ENCODE measurements at regions not wholly inside any gene's neighbourhood (a gene's known extent, or its start where the extent isn't known, plus 50 kb on each side); places are given as distances from the start of the nearest gene placed in this dataset.
"Not testable (repeated sequence)": the region's sequence is repeated elsewhere in the genome, so short reads cannot be mapped to it uniquely, and the experiment has no call there.

DNA sequence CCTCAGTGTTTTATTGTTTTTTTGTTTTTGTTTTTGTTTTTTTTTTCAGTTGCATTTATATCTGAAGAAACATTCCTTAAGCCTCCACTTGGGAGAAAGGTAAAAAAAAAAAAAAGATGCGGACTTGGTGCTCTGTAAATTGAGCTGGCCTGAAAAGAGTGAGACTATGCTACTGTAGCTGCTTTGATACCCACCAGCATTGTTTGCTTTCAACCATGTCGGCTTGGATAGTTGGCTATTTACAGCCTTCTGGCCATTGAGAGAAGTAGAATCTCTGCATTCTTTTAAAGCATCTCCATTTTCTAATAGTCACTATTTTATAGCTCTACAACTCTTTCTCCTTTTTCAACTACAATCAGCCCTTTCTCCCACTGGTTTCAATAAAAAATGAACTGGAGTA, 149.6 kb downstream of the ZIC4 start:
- no peak overlapping the region for H3K4me3 ChIP-seq
- in situ Hi-C loops (cut with MboI), result no loop called here
- no peaks in the 10 kb centered on the region for H3K4me1 ChIP-seq (ENCODE audit: insufficient read depth)
- TF ChIP-seq EZH2phosphoT487 (IDR thresholded peaks at IDR 0.05; ENCODE audit: insufficient read depth, low read depth) (no peak), EZH2 (IDR thresholded peaks at IDR 0.05; ENCODE audit: insufficient read depth, poor library complexity, severe bottlenecking) (no peak)
- no peaks in the 10 kb centered on the region for H3F3A ChIP-seq (ENCODE audit: insufficient read depth)
- no peaks in the 10 kb centered on the region for H4K20me1 ChIP-seq (ENCODE audit: insufficient read depth)
- no peaks in the 10 kb centered on the region for H3K79me2 ChIP-seq (ENCODE audit: insufficient read depth)
- H3K4me2 ChIP-seq (ENCODE audit: unreplicated experiment), result no peak overlapping the region
- H3K9me3 ChIP-seq (ENCODE audit: low read depth), result no peaks in the 10 kb centered on the region
- no peak overlapping the region for H3K9ac ChIP-seq
- H3K27me3 ChIP-seq (replicated peaks; ENCODE audit: insufficient read depth), result no peaks in the 10 kb centered on the region
- H3K9me2 ChIP-seq (ENCODE audit: insufficient read depth), result no peaks in the 10 kb centered on the region; the same call in 1 of the 2 replicates
- no peaks in the 10 kb centered on the region for H3K36me3 ChIP-seq (ENCODE audit: low read depth)
- WGBS, 2 experiments (ENCODE audit: low coverage in 1 of 2, low lambda C conversion rate in 2 of 2, missing lambda C conversion rate in 2 of 2), result 73 to 77% methylated on average over 2 of the region's 2 CpGs
- H3K27ac ChIP-seq, result no peak overlapping the region
- no peak overlapping the region for H2AFZ ChIP-seq
- DNase-seq, result no peak

DNA sequence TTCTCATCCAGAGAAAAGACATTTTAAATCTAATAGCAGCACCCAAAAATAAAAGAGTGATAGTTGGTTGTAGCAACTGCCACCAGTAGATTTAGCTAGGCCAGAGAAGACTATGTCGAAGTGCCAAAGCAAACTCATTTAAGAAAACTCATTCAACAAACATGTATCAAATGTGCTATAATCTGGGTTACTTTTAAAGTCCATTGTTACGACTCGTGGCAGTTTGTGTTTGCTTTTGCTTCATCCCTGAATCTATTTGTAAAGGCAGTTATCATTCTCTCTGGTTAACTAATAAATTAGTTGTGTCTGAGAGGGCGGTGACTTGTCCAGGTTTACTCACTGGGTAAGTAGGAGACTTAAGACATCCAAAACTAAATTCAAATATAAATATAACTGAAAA, 159.4 kb downstream of the ZIC4 start:
- DNase-seq, result peak; percentile 42
- H3K36me3 ChIP-seq (ENCODE audit: low read depth), result no peaks in the 10 kb centered on the region
- no peaks in the 10 kb centered on the region for H3K27me3 ChIP-seq (replicated peaks; ENCODE audit: insufficient read depth)
- no peak overlapping the region for H3K9ac ChIP-seq
- no peaks in the 10 kb centered on the region for H3K79me2 ChIP-seq (ENCODE audit: insufficient read depth)
- H3K4me3 ChIP-seq, result no peak overlapping the region
- H3K4me1 ChIP-seq (ENCODE audit: insufficient read depth), result peaks cover 7% of the 10 kb centered on the region
- H3K9me2 ChIP-seq (ENCODE audit: insufficient read depth), result no peaks in the 10 kb centered on the region
- WGBS, 2 experiments (ENCODE audit: low coverage in 1 of 2, low lambda C conversion rate in 2 of 2, missing lambda C conversion rate in 2 of 2), result 79 to 84% methylated on average over 4 of the region's 4 CpGs
- TF ChIP-seq EZH2phosphoT487 (IDR thresholded peaks at IDR 0.05; ENCODE audit: insufficient read depth, low read depth), result no peak
- no peaks in the 10 kb centered on the region for H4K20me1 ChIP-seq (ENCODE audit: insufficient read depth)
- no peak overlapping the region for H3K4me2 ChIP-seq (ENCODE audit: unreplicated experiment)
- no peak overlapping the region for H2AFZ ChIP-seq
- H3K27ac ChIP-seq, result no peak overlapping the region
- H3K9me3 ChIP-seq (ENCODE audit: low read depth), result no peaks in the 10 kb centered on the region
- in situ Hi-C loops (cut with MboI), result no loop called here
- H3F3A ChIP-seq (ENCODE audit: insufficient read depth), result 0 out of 2 replicates have a peak, but pooled peaks cover 3% of the 10 kb centered on the region

DNA sequence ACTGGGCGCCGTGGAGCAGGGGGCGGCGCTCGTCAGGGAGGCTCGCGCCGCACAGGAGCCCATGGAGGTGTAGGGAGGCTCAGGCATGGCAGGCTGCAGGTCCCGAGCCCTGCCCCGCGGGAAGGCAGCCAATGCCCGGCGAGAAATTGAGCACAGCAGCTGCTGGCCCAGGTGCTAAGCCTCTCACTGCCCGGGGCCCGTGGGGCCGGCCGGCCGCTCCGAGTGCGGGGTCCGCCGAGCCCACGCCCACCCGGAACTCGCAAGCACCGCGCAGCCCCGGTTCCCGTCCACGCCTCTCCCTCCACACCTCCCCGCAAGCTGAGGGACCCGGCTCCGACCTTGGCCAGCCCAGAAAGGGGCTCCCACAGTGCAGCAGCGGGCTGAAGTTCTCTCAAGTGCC, 160.7 kb downstream of the ZIC4 start:
- H3K27me3 ChIP-seq (replicated peaks; ENCODE audit: insufficient read depth); H3K4me1 ChIP-seq (ENCODE audit: insufficient read depth); H3K27ac ChIP-seq; H3F3A ChIP-seq (ENCODE audit: insufficient read depth); DNase-seq; H3K9me3 ChIP-seq (ENCODE audit: low read depth); H3K9ac ChIP-seq; in situ Hi-C loops (cut with MboI); H3K4me2 ChIP-seq (ENCODE audit: unreplicated experiment); H3K4me3 ChIP-seq; H2AFZ ChIP-seq; H3K79me2 ChIP-seq (ENCODE audit: insufficient read depth); H3K36me3 ChIP-seq (ENCODE audit: low read depth); H4K20me1 ChIP-seq (ENCODE audit: insufficient read depth); H3K9me2 ChIP-seq (ENCODE audit: insufficient read depth): not testable (repeated sequence)
- 89 to 95% methylated on average over 11 to 31 of the region's 34 CpGs for WGBS, 2 experiments (ENCODE audit: low coverage in 1 of 2, low lambda C conversion rate in 2 of 2, missing lambda C conversion rate in 2 of 2)

DNA sequence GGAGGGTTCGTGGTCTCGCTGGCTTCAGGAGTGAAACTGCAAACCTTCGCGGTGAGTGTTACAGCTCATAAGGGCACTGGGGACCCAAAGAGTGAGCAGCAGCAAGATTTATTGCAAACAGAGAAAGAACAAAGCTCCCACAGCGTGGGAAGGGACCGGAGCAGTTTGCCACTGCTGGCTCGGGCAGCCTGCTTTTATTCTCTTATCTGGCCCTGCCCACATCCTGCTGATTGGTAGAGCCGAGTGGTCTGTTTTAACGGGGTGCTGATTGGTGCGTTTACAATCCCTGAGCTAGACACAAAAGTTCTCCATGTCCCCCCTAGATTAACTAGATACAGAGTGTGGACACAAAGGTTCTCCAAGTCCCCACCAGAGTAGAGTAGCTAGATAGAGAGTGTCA, 161.3 kb downstream of the ZIC4 start:
- in situ Hi-C loops (cut with MboI); H3K4me3 ChIP-seq; H3K9me2 ChIP-seq (ENCODE audit: insufficient read depth); H3K79me2 ChIP-seq (ENCODE audit: insufficient read depth); H3K9ac ChIP-seq; DNase-seq; H3K36me3 ChIP-seq (ENCODE audit: low read depth); H3K4me1 ChIP-seq (ENCODE audit: insufficient read depth); H3F3A ChIP-seq (ENCODE audit: insufficient read depth); H3K4me2 ChIP-seq (ENCODE audit: unreplicated experiment); H3K27me3 ChIP-seq (replicated peaks; ENCODE audit: insufficient read depth); H3K27ac ChIP-seq; H2AFZ ChIP-seq; H4K20me1 ChIP-seq (ENCODE audit: insufficient read depth); H3K9me3 ChIP-seq (ENCODE audit: low read depth): not testable (repeated sequence)
- 86 to 88% methylated on average over 10 of the region's 10 CpGs for WGBS, 2 experiments (ENCODE audit: low coverage in 1 of 2, low lambda C conversion rate in 2 of 2, missing lambda C conversion rate in 2 of 2)

DNA sequence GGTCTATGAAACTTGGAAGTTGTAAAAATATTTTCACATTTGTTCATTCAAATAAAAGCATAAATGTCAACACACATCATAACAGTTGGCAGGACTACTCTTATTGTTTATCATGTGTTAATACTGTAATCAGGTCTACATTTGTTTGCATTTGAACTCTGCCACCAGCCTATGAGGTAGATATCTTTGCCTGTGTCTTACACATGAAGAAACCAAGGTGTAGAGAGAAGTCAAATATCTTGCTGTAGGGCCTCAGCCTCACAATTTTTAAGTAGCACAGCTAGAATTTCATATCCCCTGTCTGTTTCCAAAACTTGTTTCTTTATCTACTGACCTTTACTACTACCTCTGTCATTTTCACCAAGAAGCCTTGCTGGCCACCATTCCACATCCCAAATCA, 161.9 kb downstream of the ZIC4 start:
- no peak overlapping the region for H3K4me3 ChIP-seq
- no peaks in the 10 kb centered on the region for H3K79me2 ChIP-seq (ENCODE audit: insufficient read depth)
- H3K4me2 ChIP-seq (ENCODE audit: unreplicated experiment), result no peak overlapping the region
- H3K27me3 ChIP-seq (replicated peaks; ENCODE audit: insufficient read depth), result no peaks in the 10 kb centered on the region
- H3K9me3 ChIP-seq (ENCODE audit: low read depth), result no peaks in the 10 kb centered on the region
- H3F3A ChIP-seq (ENCODE audit: insufficient read depth), result 0 out of 2 replicates have a peak, but pooled peaks cover 3% of the 10 kb centered on the region
- TF ChIP-seq EZH2 (IDR thresholded peaks at IDR 0.05; ENCODE audit: insufficient read depth, poor library complexity, severe bottlenecking) (no peak), EZH2phosphoT487 (IDR thresholded peaks at IDR 0.05; ENCODE audit: insufficient read depth, low read depth) (no peak)
- no peaks in the 10 kb centered on the region for H3K36me3 ChIP-seq (ENCODE audit: low read depth)
- H3K9ac ChIP-seq, result no peak overlapping the region
- no peaks in the 10 kb centered on the region for H3K9me2 ChIP-seq (ENCODE audit: insufficient read depth)
- no peaks in the 10 kb centered on the region for H4K20me1 ChIP-seq (ENCODE audit: insufficient read depth)
- H3K4me1 ChIP-seq (ENCODE audit: insufficient read depth), result peaks cover 7% of the 10 kb centered on the region
- no peak for DNase-seq
- no peak overlapping the region for H3K27ac ChIP-seq
- H2AFZ ChIP-seq, result no peak overlapping the region
- in situ Hi-C loops (cut with MboI), result no loop called here
